A549 (cell line): ENCODE measurements at regions not wholly inside any gene's neighbourhood (a gene's known extent, or its start where the extent isn't known, plus 50 kb on each side); places are given as distances from the start of the nearest gene placed in this dataset.

Experiments
- ATAC-seq, 2 experiments: fragments of 200-7000 bp in 1 of 2; fragments of >200 bp in 1 of 2; cut with Nextera tagmentation in 1 of 2; cut with Tn5 transposase in 1 of 2; 3 replicates each; pipeline versions ENCODE4 v1.8.0 to v1.9.1; 2018 to 2020; ENCODE audit warnings: mild to moderate bottlenecking in 1 of 2, moderate library complexity in 1 of 2
- CTCF ChIA-PET: fragments of 300-600 bp; sonication (Branson Sonifier 250); formaldehyde crosslinking; extraction: SDS; loops from one replicate; lab custom pipeline; 2021; ENCODE audit warnings: antibody characterized with exemption, inconsistent platforms; lab: Yijun Ruan, JAX
- POLR2A ChIA-PET: fragments of 350-600 bp; formaldehyde crosslinking; extraction: SDS; loops from one replicate; lab custom pipeline; 2021; ENCODE audit warnings: antibody characterized with exemption, inconsistent platforms; lab: Yijun Ruan, JAX
- DNase-seq, 2 experiments: peaks; one replicate each; pipeline versions ENCODE4 v3.0.0 to v3.0.0-alpha.2; 2011 to 2016; ENCODE audit warnings: low read depth in 1 of 2, low spot score in 1 of 2
- FAIRE-seq: peaks from 2 replicates; lab custom pipeline; 2011; peaks lifted over from hg19 to GRCh38; lab: Jason Lieb, UNC
- H3K27ac ChIP-seq, 2 experiments: fragments of >200 bp; sonication (Bioruptor Twin); formaldehyde crosslinking; 3 replicates each; pipeline ENCODE4 v1.5.1; 2016 to 2017
- H3K4me1 ChIP-seq: fragments of >200 bp; sonication (Bioruptor Twin); formaldehyde crosslinking; 3 replicates; pipeline ENCODE4 v1.6.1; 2016
- H3K4me2 ChIP-seq: fragments of >200 bp; sonication (Bioruptor Twin); formaldehyde crosslinking; 3 replicates; pipeline ENCODE4 v1.6.1; 2016
- H3K4me3 ChIP-seq: fragments of >200 bp; sonication (Bioruptor Twin); formaldehyde crosslinking; 3 replicates; pipeline ENCODE4 v1.5.1; 2016
- H3K9me3 ChIP-seq: fragments of >200 bp; sonication (Bioruptor Twin); formaldehyde crosslinking; 3 replicates; pipeline ENCODE4 v1.6.1; 2016
- EP300 ChIP-seq, 2 experiments: fragments of >200 bp; sonication (Bioruptor Twin); formaldehyde crosslinking; IDR thresholded peaks; 2 replicates in 1 of 2; 3 replicates in 1 of 2; pipeline ENCODE4 v1.6.1; 2016 to 2017
- GATA3 ChIP-seq: IDR thresholded peaks from 2 replicates; pipeline ENCODE4 v1.6.1; 2012; ENCODE audit warnings: borderline replicate concordance
- HDAC2 ChIP-seq: fragments of 200-600 bp; sonication (generic); IDR thresholded peaks from 2 replicates; pipeline ENCODE4 v1.6.1; 2016
- HEYL ChIP-seq: fragments of 250-450 bp; sonication (Bioruptor Pico); IDR thresholded peaks from 2 replicates; pipeline ENCODE4 v1.8.0; 2021; ENCODE audit warnings: mild to moderate bottlenecking, moderate library complexity
- HOXA7 ChIP-seq: fragments of 250-450 bp; sonication (Bioruptor Pico); IDR thresholded peaks from 2 replicates; pipeline ENCODE4 v1.5.0; 2020; ENCODE audit warnings: mild to moderate bottlenecking, moderate library complexity
- MAZ ChIP-seq: fragments of 150-350 bp; IDR thresholded peaks from 2 replicates; pipeline ENCODE4 v1.6.1; 2014; ENCODE audit warnings: antibody characterized with exemption, low read depth, low read length, borderline replicate concordance
- MYC ChIP-seq: IDR thresholded peaks from 2 replicates; pipeline ENCODE4 v1.6.1; 2012; ENCODE audit warnings: mild to moderate bottlenecking, inconsistent platforms, low read length, improper control_type of control experiment, borderline replicate concordance
- POLR2A ChIP-seq: IDR thresholded peaks from 2 replicates; pipeline ENCODE4 v1.6.1; 2012; ENCODE audit warnings: mild to moderate bottlenecking, low read length
- RAD21 ChIP-seq, 2 experiments: fragments of >200 bp in 1 of 2; sonication (Bioruptor Twin) in 1 of 2; formaldehyde crosslinking in 1 of 2; IDR thresholded peaks in 1 of 2; conservative IDR thresholded peaks in 1 of 2; 2 replicates in 1 of 2; 3 replicates in 1 of 2; pipeline ENCODE4 v1.6.1; 2012 to 2018; ENCODE audit warnings: inconsistent platforms in 1 of 2
- RARB ChIP-seq: fragments of 250-450 bp; sonication (Bioruptor Pico); IDR thresholded peaks from 2 replicates; pipeline ENCODE4 v1.8.0; 2021; ENCODE audit warnings: mild to moderate bottlenecking, moderate library complexity
- RCOR1 ChIP-seq: fragments of 150-350 bp; IDR thresholded peaks from 2 replicates; pipeline ENCODE4 v1.6.1; 2014; ENCODE audit warnings: antibody characterized with exemption, low read length, low read depth
- RFX5 ChIP-seq: fragments of 450-650 bp; IDR thresholded peaks from 2 replicates; pipeline ENCODE4 v1.7.1; 2014; ENCODE audit warnings: antibody characterized with exemption, mild to moderate bottlenecking, moderate library complexity
- WGBS: methylation state at CpG from one replicate; pipeline ENCODE4 v1.1.6; 2017; ENCODE audit errors: missing lambda C conversion rate; 5-methylcytosine and 5-hydroxymethylcytosine counted together
- TF ChIP-seq, protein P1 (sequence below): IDR thresholded peaks from 2 replicates; pipeline ENCODE4 v1.6.1; 2012
- TF ChIP-seq, protein P2 (sequence below): fragments of 200-600 bp; sonication (generic); IDR thresholded peaks from 2 replicates; pipeline ENCODE4 v1.6.1; 2016; ENCODE audit warnings: antibody characterized with exemption, mild to moderate bottlenecking, moderate library complexity
- TF ChIP-seq, protein P3 (sequence below): IDR thresholded peaks from 2 replicates; pipeline ENCODE4 v1.6.1; 2012; ENCODE audit warnings: low read depth, borderline replicate concordance

DNA sequence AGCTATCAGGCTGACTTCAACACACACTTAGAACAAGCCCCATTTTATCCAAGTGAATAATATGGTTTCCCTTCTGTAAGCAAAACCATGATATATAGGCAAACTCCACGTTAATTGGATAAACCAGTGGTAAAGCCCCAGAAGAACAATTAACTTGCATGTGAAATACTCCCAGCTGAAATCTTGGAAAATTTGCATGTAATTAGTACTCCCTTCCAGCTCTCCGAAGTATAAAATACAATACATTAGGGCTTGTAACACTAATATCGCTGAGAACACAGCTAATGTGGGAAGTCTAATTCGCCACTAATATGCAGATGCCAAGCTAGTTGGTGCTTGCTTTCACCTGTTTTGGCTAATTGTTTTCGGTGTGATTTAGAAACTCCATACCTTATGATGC is 859.0 kb upstream of the AUTS2 start:
- no peak for FAIRE-seq
- no peak for TF ChIP-seq RFX5
- no peak for TF ChIP-seq MAZ
- TF ChIP-seq, protein P1, sequence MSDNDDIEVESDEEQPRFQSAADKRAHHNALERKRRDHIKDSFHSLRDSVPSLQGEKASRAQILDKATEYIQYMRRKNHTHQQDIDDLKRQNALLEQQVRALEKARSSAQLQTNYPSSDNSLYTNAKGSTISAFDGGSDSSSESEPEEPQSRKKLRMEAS = no peak
- TF ChIP-seq, protein P2, sequence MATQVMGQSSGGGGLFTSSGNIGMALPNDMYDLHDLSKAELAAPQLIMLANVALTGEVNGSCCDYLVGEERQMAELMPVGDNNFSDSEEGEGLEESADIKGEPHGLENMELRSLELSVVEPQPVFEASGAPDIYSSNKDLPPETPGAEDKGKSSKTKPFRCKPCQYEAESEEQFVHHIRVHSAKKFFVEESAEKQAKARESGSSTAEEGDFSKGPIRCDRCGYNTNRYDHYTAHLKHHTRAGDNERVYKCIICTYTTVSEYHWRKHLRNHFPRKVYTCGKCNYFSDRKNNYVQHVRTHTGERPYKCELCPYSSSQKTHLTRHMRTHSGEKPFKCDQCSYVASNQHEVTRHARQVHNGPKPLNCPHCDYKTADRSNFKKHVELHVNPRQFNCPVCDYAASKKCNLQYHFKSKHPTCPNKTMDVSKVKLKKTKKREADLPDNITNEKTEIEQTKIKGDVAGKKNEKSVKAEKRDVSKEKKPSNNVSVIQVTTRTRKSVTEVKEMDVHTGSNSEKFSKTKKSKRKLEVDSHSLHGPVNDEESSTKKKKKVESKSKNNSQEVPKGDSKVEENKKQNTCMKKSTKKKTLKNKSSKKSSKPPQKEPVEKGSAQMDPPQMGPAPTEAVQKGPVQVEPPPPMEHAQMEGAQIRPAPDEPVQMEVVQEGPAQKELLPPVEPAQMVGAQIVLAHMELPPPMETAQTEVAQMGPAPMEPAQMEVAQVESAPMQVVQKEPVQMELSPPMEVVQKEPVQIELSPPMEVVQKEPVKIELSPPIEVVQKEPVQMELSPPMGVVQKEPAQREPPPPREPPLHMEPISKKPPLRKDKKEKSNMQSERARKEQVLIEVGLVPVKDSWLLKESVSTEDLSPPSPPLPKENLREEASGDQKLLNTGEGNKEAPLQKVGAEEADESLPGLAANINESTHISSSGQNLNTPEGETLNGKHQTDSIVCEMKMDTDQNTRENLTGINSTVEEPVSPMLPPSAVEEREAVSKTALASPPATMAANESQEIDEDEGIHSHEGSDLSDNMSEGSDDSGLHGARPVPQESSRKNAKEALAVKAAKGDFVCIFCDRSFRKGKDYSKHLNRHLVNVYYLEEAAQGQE = no peak
- ATAC-seq = no peak
- DNase-seq = no peak
- CTCF ChIA-PET = no interaction called here
- POLR2A ChIA-PET = no interaction called here
- Histone ChIP-seq H3K4me1 (peaks cover under 1% of the 10 kb centered on the region; the same call in 1 of the 3 replicates), H3K27ac (no peak overlapping the region), H3K4me2 (no peak overlapping the region), H3K4me3 (no peak overlapping the region), H3K9me3 (peaks cover 13% of the 10 kb centered on the region; the same call in 2 of the 3 replicates)
- WGBS = 87% methylated on average over 5 of the region's 5 CpGs

DNA sequence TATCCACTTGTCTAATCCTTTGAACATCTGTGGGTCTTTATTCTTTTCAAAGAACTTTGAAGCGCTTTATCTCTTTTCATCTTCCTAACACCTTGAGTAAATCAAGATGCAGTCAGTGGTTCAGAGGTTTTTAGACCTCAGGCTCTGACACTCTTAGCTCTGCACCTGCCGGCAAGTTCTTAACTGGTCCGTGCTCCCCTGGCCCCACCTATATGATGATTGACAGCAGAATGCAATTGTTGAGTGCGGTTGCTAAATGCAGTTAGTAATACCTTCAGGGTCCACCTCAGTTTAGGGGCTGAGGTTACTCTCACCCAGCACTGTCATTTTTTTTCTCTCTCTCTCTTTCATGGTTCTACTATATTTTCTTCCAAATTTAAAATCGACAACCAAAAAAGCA is 854.2 kb upstream of the AUTS2 start:
- no peaks in the 10 kb centered on the region for H3K4me1 ChIP-seq
- no peak overlapping the region for H3K4me3 ChIP-seq
- no peaks in the 10 kb centered on the region for H3K9me3 ChIP-seq
- POLR2A ChIA-PET = no interaction called here
- DNase-seq (no peak), FAIRE-seq (no peak), ATAC-seq (no peak)
- WGBS = 91% methylated on average over 5 of the region's 5 CpGs
- CTCF ChIA-PET = interaction anchor here (1.0 kb wide), 1 partner anchor 9 kb away, joined by 3 read pairs; no protein-coding TSS in a partner anchor
- TF ChIP-seq HOXA7 (CRISPR knock-in tag) (no peak), MYC (no peak), RAD21 (conservative IDR thresholded peaks at IDR 0.05 in 1 of 2, IDR thresholded peaks at IDR 0.05 in 1 of 2) (no peak), GATA3 (no peak), POLR2A (no peak)
- H3K27ac ChIP-seq = no peak overlapping the region
- H3K4me2 ChIP-seq = no peak overlapping the region

DNA sequence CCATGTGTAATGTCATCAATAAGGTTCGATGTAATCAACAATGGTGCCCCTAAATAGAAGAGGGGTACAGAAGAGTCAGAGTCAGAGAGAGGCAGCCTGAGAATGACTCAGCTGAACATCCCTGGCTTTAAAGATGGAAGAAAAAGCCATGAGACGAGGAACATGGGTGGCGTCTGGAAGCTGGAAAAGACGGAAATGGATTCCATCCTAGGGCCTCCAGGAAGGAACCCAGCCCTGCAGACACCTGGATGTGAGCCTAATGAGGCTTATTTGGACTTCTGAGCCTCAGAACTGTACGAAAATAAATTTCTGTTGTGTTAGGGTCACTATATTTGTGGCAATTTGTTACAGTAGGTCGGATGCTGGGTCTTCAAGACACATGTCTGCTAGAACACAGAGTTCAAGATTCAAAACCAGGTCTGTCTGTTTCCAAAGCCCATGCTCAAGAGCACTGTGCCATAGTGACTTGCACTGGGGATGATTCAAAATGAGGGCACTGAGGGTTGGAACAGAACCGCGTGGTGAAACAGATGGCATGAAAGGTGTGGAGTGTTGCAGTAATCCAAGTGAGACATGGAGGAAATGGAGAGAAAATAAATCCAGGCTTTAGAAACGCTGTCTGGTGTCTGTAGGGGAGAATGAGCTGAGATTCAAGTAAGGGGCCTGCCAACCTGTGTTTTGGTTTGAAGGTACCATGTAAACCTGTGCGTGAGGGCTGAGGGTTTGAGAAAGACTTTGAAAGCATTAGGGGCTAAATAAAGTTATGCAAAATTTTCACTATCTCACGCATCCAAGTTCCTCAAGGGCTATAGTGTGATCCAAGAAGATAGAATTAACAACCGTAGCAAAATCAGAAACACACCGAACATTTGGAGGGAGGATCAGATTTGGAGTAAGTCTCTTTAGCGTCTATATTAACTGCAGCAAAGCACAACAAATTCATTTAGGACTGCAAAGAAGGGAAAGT is 849.1 kb upstream of the AUTS2 start:
- CTCF ChIA-PET = no interaction called here
- Histone ChIP-seq H3K4me2 (no peak overlapping the region), H3K9me3 (no peaks in the 10 kb centered on the region), H3K4me1 (no peaks in the 10 kb centered on the region), H3K4me3 (no peak overlapping the region), H3K27ac (no peak overlapping the region)
- DNase-seq (no peak), ATAC-seq (no peak), FAIRE-seq (no peak)
- TF ChIP-seq EP300 (IDR thresholded peaks at IDR 0.05) (no peak), HEYL (no peak), RARB (CRISPR knock-in tag) (no peak), HDAC2 (no peak)
- TF ChIP-seq, protein P1 = no peak
- POLR2A ChIA-PET = no interaction called here
- WGBS = 80% methylated on average over 14 of the region's 14 CpGs

DNA sequence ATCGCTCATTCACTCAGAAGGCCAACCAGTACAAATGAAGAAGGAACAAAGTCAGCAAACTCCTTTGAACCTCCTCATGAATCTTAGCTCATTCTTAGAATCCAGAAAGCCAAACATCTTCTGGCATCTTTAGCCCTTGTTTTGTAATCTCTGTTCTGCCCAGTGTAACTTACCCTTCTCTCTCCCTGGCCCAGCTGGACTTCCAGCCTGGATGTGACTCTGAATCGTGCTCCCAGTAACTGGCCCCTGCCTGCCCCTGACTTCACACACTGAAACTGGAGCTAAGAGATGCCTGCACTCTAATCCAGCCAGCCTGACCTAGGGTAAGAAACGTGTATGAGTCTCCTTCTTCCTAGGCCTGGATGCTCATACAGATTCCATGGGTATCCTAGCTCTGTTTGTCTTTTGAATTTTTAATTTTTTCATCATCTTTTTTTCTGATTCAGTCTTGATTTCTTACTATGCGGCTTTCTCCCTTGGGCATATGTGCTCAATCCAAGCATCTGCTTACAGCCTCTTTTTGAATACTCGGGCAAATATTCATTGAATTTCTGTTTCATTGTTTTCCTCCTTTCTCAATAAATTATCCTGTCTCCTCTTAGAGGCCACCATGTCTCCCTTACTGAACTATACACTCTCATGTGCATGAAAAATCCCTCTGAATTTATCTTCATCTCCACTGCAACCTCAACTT is 845.6 kb upstream of the AUTS2 start:
- DNase-seq = no peak
- WGBS = 72% methylated on average over 5 of the region's 5 CpGs
- no peak for ATAC-seq
- Histone ChIP-seq H3K27ac (no peak overlapping the region), H3K9me3 (no peaks in the 10 kb centered on the region), H3K4me3 (no peak overlapping the region), H3K4me2 (no peak overlapping the region), H3K4me1 (no peaks in the 10 kb centered on the region)
- ChIA-PET CTCF (interaction anchor here (0.5 to 1.3 kb wide), 2 partner anchors 575 to 699 kb away, joined by 3 read pairs; no protein-coding TSS in a partner anchor), POLR2A (no interaction called here)
- no peak for TF ChIP-seq RCOR1
- TF ChIP-seq, protein P3, sequence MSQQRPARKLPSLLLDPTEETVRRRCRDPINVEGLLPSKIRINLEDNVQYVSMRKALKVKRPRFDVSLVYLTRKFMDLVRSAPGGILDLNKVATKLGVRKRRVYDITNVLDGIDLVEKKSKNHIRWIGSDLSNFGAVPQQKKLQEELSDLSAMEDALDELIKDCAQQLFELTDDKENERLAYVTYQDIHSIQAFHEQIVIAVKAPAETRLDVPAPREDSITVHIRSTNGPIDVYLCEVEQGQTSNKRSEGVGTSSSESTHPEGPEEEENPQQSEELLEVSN = no peak
- TF ChIP-seq MAZ = no peak
- no peak for FAIRE-seq
